Globus pallidus (tissue), 1 donor: ENCODE measurements at regions not wholly inside any gene's neighbourhood (a gene's known extent, or its start where the extent isn't known, plus 50 kb on each side); places are given as distances from the start of the nearest gene placed in this dataset.
"Not testable (repeated sequence)": the region's sequence is repeated elsewhere in the genome, so short reads cannot be mapped to it uniquely, and the experiment has no call there.

Source experiments
- DNase-seq: peaks from one replicate; pipeline ENCODE4 v3.0.0-alpha.2; 2015; ENCODE audit warnings: low spot score

DNA sequence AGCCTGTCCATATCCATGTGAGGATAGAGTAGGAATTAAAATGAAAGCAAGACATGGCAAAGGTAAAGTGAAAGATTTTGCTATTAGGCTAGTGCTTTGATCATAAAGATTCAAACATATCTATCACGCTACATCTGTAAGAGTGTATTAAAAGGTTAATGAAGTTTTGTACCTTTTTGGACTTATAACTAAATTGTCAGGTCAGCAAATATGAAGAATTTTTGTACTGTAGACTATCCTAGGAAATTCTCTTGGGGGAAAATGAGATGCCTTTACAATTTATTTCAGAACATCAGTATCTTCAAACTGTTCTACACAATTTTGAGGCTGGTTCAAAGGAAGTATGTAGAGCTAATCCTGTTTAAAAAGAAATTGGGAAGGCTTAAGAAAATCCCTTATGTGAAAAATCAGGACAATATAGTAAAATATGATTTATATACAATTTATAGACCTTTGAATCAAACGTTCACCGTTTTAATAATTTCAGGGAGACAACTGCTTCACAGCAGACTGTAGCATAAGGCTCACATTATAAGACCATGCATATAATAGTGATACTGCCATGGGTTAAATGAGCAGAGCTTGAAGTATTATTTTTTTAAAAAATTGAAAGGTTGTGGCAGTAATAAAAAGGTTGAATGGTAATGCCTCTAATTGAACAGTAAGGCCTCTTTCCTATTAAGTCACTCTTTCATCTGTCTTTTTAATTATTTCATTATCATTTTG is 639.5 kb upstream of the ARRDC3 start:
- DNase-seq: no peak

DNA sequence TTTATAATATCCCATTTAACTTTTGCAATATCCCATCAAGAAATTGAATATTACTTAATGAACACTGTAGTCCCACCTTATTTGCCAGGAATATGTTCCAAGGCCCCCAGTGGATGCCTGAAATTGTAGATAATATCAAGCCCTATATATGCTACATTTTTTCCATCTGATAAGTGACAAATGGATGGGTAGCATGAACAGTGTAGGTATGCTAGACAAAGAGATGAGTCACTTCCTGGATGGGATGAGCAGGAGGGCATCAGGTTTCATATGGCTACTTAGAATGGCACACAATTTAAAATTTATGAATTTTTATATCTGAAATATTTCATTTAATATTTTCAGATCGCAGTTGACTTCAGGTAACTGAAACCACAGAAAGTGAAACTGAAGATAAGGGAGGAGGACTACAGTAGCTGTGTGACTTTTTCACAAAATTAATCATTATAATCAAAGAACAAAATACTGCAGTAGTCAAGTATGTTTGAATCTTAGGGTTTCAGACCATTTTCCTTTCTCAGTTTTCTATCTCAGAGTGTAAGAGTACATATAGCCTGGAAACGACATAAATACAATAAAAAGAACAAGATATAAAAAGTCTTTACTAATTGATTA is 636.4 kb upstream of the ARRDC3 start:
- no peak for DNase-seq

DNA sequence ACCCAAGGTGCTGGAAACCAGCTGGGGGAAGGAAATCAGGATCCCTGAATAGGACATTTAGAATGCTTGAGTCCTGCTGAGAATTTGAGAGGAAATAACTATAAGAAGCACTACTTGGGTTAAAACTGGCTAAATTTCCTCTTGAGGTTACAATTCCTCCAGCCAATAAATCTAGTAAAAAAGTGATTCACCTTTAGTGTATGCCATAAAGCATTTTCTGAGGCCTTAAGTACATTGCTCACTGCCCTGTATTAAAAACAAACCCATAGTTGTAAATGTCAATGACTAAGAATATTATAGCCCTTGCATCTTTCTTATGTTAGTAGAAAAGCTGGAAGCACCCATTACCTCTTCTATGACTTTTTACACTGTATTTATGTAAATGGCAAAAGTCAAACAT is 634.7 kb upstream of the ARRDC3 start:
- no peak for DNase-seq

DNA sequence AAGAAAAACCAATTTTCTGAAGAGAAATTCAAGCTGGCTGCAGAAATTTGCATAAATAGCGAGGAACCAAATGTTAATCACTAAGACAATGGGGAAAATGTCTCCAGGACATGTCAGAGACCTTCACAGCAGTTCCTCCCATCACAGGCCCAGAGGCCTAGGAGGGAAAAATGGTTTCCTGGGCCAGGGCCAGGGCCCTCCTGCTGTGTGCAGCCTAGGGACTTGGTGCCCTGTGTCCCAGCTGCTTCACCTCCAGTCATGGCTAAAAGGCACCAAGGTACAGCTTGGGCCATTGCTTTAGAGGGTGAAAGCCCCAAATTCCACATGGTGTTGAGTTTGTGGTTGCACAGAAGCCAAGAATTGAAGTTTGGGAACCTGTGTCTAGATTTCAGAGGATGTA is 628.7 kb upstream of the ARRDC3 start:
- not testable (repeated sequence) for DNase-seq

DNA sequence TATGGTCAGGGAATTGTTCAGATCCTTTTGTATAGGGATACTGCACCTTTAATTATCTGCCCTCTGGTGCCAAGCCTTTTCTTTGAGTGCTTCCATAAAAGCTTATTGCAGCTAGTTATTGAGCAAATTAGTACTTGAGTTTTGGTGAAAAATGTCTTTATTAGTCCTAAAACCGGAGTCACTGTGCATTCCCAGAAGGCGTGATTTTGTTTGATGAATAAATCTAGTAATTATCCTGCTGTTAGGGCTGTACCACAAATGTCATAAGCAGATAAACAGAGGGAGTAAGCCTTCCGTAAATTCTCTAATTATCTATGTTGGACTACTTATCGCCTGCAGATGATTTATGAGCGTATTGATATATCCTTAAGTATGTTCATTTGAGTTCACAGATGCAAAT is 620.7 kb upstream of the ARRDC3 start:
- DNase-seq: no peak

DNA sequence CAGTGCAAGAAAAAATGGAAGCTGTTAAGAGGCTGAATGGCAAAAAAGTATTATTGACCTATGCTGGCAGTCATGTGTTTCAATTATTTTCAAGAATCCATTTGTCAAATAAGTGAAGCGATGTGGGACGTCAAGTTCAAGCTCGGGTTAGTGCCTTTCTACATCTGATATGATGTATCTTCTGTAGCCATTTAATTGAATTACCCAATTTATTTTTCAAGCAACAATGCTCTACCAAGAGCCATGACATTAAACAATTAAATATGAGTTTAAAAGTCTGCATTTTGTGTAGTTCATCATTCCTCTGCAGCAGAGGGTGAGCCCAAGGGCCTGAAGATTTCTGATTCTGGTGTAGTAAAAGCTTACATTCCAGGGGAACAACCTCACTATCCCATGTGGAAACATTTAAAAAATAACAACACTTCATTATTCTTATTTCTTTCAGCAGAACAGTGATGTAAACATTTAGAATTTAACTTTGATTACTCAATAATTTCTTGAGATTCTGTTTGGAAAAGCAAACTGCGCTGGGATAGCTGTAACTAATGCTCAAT is 619.7 kb upstream of the ARRDC3 start:
- no peak for DNase-seq

DNA sequence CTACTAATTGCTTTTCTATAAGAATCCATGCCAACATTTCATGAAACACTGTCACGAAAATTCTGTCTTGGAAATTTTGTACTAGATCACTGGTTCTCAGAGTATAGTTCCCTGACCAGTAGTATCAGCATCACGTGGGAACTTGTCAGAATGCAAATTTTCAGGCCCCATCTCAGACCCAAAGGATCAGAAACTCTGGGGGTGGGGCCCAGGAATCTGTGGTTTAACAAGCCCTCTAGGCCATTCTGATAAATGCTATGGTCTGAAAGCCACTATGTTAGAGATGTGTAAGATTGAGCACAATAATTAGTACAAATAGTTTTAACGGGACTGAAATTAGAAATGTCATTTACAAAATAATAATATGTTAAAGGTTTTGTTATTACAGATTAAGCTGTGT is 615.7 kb upstream of the ARRDC3 start:
- DNase-seq: no peak

DNA sequence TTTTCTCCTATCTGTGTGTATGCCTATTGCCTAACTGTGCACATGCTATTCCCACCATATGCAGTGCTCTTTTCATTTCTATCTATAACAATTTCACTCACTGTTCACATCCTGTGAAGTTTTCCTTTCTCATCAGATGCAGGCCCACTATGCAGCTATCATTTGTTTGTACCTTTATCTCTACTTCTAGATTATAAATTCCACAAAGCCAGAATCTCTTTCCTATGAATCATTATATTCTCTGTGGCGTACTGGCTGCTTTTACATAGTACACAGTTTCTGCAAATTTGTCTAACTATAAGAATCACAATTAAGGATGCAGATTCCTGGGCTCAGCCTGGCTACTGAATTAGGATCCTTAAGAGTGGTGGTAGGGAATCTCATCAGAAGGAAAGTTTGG is 600.8 kb upstream of the ARRDC3 start:
- DNase-seq: no peak

DNA sequence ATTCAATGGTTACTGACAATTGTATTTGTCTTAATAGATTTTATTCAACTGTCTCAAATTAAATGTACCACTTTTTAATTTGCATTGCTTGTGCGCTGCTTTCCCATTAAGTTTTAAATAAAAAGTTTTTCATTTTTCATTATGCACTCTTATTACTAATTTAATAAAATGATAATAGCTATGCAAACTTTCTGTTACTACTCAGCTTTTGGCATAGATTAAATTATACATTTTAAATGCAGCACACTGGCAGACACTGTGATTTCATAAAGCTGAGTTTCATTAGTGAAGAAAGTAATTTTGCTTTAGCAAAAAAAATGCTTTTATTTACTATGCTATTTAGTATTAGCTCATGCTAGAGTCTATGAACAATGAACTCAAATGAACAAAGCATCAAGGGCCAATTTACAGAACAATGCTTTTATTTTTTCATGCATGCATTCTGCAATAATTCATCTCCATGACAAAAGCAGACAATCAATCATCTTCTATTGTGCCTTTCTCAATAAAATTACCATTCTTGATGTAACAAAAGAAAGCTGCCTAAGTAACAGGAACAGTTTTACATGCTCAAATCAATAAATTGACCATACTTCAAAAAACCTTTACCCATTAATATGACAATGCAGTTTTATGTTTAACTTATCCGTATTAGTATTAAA is 595.2 kb upstream of the ARRDC3 start:
- no peak for DNase-seq

DNA sequence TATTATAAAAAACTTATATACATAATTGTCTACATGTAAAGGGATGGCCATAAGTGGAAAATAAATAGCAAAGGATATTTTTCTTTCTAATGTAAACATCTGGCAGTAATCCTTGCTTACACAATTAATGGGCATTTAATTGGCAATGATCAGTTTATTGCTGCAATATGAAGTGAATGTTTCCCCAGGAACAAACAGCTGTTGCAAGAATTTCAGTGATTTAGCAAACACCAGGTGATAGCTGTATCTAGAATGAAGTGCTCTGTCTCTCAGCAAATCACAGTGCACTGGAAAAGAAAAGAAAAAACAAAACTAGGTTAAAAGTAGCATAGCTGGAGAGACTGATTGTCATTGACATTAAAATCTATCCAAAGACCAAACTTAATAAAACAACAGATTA is 594.5 kb upstream of the ARRDC3 start:
- no peak for DNase-seq

DNA sequence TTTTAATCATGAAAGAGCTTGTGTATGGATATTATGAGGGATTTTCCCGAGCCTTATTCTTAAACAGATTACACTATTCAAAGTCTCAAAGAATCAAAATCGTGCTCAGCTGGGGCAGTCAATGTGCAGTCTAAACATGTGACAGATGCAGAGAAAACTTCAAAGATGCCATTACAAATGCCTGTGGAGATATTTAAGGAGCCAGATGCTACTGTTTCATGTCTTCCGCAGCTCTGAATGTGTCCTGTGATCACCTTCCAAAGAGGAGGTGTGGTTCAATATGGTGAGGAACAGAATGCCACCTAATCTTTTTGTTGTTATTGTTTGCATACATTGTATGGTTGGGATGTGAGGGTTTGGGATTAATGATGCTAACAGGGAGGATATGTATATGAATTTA is 593.3 kb upstream of the ARRDC3 start:
- no peak for DNase-seq

DNA sequence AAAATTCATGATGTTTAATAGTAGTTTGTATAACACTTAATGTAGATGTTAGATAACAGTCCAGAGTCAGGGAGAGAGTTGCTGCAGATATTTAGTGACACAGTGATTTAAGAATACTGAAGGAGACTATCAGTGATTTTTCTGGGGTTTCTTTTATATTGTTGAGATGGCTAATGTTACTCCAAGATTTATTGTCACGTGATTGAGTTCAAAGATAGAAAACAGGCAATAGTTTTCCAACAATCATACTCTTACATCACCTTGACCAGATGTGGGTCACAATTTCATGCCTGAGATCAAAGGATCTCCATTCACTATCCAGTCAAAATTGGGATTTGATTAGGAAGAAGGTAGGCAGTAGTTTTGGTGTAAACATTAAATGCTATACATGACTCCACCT is 580.0 kb upstream of the ARRDC3 start:
- no peak for DNase-seq

DNA sequence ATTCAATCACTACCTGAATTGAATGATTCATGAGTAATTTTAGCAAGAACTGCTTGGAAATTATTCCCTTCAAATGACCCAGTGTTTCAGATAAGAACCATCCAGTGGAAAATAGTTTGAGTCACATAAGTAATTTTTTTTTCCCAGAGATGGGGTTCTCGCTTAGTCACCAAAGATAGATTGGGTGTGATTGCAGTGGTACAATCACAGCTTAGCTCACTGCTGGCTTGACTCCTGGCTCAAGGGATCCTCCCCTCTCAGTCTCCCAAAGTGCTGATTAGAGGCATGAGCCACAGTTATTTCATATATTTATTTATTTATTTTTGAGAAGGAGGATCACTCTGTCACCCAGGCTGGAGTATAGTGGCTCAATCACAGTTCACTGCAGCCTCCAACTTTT is 574.5 kb upstream of the ARRDC3 start:
- DNase-seq: no peak

DNA sequence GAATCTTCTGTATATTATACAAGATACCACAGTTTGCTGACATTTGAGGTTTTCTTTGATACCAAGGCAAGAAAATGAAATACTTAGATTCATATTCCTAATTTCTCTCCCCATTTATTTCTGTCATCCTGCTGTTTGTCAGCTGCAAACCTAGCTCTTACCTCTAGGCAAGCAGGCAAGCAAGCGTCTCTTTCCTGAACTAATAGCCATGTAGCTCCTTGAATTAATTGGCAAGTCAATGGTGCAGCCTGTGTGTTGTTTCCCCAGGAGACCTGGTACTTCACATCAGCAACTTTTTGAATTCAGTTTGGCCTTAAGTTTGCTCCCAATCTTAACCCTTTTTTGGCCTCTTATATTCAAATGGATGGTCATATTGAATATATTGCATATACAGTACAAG is 573.6 kb upstream of the ARRDC3 start:
- no peak for DNase-seq

DNA sequence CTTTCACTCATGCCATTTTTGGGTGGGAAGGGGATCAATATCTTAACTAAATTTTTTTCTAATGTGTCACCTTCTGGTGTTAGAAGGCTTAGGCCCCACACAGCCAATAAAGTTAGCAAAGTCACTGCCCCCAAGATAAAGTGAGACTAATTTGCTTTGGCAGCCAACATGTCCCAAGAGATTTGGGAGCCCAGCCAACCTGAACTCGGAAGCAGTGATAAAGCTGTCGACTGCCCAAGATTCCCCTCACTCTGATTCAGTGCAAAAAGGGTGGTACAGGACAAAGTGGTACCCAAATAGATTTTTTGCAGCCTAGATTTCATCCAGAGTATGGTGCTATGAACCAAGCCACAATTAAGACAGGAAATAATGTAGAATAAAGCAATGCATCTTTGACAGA is 572.5 kb upstream of the ARRDC3 start:
- no peak for DNase-seq

DNA sequence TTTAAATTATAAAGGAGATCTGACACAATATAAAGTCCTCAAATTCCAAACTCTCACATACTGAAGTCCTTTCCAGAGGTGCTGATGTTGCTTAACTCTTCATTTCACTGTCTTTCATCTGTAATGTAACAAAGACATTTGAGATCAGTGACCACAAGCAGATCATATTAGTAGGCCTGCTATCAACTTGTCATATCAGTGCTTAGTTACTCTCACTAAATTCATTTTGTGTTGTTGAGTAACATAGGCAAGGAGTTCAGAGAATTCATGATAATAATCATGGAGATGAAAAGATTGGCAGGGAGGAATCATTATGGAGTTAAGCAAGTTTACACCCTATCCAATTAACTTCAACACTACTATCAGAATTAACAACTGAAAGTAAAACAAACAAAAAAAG is 571.0 kb upstream of the ARRDC3 start:
- no peak for DNase-seq

DNA sequence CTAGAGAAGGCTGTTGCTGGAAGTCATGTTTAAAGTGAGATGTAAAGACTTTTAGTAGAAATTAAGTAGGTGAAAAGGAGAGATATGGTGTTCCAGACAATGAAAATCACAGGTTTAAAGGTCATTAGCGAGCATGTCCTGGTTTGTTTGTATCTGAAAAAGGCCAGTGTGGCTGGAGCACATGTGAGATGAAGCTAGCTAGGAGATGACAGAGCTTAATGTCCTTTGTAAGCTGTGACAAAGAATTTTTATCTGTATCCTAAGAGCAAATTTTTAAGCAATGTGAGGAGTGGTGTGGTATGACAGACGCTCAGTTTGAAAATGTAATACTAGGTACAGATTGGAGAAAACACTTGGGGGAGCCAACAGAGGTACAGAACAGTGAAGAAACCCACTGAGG is 567.2 kb upstream of the ARRDC3 start:
- no peak for DNase-seq

DNA sequence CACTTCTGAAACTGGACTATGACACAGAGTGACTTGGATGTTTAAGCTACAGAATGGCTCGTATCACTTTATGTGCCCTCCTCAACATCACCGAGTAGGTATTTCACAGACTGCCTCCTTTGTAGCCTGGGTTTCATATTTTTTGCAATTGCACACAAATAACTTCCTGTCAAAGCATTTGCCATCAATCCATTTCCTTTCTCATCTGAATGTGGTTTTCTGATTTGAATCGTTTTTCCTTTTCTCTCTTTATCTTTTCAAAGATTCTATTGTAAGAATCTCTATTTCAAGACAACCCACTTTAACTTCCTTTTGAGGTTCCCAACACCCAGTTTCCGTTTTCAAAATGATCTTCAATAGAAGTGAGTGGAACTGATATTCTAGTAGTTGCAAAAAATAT is 563.8 kb upstream of the ARRDC3 start:
- no peak for DNase-seq

DNA sequence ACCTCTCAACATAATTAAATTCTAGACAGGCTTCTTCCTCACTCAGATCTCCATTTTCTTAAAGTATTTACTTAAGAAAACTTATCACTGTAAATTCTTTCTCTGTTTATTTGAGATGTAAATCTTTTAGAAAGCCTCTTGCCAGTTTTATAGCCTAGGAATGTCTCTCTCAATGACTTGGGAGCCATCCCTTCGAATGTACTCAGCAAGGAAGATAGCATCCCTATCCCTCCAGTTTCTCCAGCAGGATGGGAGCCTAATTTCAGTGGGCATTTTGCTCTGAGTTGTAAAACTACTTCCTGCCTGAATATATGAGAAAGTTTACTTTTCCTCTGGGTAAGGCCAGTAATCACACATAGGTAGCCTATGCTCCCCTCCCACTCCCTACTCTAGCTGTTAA is 558.5 kb upstream of the ARRDC3 start:
- DNase-seq: no peak

DNA sequence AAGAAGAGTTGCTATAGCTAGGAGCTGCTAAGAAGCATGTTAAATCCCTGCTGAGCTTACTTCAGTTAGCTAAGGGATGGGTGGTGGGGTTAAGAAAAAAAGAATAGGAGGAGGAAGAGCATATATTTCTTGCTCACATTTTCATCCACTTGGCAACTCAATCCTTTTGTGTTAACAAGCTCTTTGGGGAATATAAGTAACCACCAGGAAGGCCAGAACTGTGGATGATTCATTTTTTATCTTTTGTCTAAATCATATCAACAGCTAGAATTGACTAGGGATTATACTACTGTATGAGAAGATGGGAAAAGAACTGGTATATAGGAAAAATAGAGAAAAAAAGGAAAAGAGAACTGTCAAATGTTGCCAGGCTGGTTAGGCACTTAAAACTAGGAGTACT is 555.3 kb upstream of the ARRDC3 start:
- no peak for DNase-seq

DNA sequence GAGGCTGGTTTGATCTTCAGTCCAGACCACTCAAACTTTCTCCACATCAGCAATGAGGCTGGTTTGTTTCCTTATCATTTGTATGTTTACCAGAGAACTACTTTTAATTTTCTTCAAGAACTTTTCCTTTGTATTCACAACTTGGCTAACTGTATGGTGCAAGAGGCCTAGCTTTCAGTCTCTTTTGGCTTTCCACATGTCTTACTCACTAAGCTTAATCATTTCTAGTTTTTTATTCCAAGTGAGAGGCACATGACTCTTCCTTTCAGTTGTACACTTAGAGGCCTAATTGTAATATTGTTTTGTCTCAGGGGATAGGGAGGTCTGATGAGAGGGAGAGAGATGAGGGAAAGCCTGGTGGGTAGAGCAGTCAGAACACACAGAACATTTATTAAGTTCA is 554.0 kb upstream of the ARRDC3 start:
- DNase-seq: no peak

DNA sequence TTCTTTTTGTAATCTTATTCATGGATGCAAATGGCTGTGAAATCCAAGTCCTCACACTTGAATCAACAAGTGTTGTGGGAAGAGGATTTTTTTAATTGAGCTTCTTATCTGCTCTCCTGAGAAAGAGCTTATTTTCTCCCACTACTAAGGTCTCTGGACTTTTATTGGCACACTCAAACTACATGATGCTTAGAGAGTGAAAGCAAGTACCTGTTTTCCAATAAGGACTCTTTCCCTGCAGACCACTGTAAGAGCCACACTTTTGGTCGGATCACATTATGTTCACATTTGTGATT is 546.4 kb upstream of the ARRDC3 start:
- DNase-seq: no peak

DNA sequence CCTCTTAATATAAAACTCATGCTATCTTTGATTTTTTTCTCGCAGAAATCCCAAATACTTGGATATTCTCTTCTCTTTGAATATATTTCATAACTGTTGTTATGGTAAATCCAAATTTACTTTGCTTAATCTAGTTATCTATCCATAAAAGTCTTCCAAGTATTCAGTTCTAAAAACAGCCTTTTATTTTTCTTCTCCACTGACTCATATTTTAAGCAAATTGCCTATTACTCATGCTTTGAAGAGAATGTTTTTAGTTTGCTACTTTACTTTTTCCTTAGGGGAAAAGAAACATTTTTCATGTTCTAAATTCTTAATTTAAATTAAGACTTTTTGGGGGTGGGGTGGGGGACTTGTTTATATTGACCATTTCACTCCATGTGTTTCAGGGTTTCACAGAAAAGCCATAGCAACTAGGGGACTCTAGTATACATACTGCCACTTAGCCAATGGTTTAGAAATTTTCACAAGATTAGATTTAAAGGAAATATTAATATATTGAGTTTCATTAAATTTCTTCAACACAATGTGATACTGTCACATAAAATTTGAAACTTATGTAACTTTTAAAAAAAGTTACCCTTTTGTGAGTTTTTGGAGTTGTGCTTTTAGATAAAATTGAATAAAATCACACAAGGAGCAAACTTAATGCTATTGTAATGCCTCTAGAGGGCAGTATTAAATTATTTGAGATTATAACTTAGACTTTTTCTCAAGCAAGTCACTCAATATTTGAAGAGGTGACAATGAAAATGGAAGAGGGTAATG is 545.8 kb upstream of the ARRDC3 start:
- peak; percentile 7 for DNase-seq
